ENCODE measurements at regions not wholly inside any gene's neighbourhood (a gene's known extent, or its start where the extent isn't known, plus 50 kb on each side); places are given as distances from the start of the nearest gene placed in this dataset.

GRCh38 chr1:116460783-116461376 is 87.8 kb downstream of the ATP1A1 start:
- no peak for TF ChIP-seq CTCF (IDR thresholded peaks at IDR 0.05 in 2 of 3, conservative IDR thresholded peaks at IDR 0.05 in 1 of 3; ENCODE audit: borderline replicate concordance in 1 of 3, insufficient read depth in 1 of 3, low read depth in 2 of 3, low read length in 2 of 3)
- no peak for TF ChIP-seq ZFX (IDR thresholded peaks at IDR 0.05)
- TF ChIP-seq MAX (IDR thresholded peaks at IDR 0.05) = no peak
- no peak for TF ChIP-seq CEBPB (IDR thresholded peaks at IDR 0.05; ENCODE audit: low read depth)
- TF ChIP-seq POLR2A (IDR thresholded peaks at IDR 0.05; ENCODE audit: borderline replicate concordance, extremely low read depth, insufficient read depth, insufficient read length) = no peak
- no peak for TF ChIP-seq POLR2AphosphoS5 (IDR thresholded peaks at IDR 0.05; ENCODE audit: low read depth, low read length)
- TF ChIP-seq EZH2 (IDR thresholded peaks at IDR 0.05) = no peak
- no peak for TF ChIP-seq ATF3 (IDR thresholded peaks at IDR 0.05)
- TF ChIP-seq ELF1 (IDR thresholded peaks at IDR 0.05; ENCODE audit: borderline replicate concordance, low read depth) = no peak
- no peak for TF ChIP-seq SP1 (IDR thresholded peaks at IDR 0.05; ENCODE audit: low read depth)
- TF ChIP-seq REST (IDR thresholded peaks at IDR 0.05; ENCODE audit: low read depth) = no peak
- TF ChIP-seq YY1 (IDR thresholded peaks at IDR 0.05; ENCODE audit: extremely low read depth, insufficient replicate concordance, low read depth, low read length) = no peak
- TF ChIP-seq TCF7L2 (IDR thresholded peaks at IDR 0.05; ENCODE audit: borderline replicate concordance, extremely low read depth, insufficient read depth, insufficient read length) = no peak

Data from HCT116 (cell line).